A673 (cell line): ENCODE measurements at regions not wholly inside any gene's neighbourhood (a gene's known extent, or its start where the extent isn't known, plus 50 kb on each side); places are given as distances from the start of the nearest gene placed in this dataset.

Experiments
- BruUV-seq: library from RNA; stranded (reverse); fragments of 400-500 nt; replicated peaks from 2 replicates; lab custom pipeline; 2021; lab: Mats Ljungman, UMichigan
- CTCF ChIA-PET: fragments of 300-600 bp; sonication (Branson Sonifier 250); formaldehyde crosslinking; loops from one replicate; lab custom pipeline; 2022; ENCODE audit warnings: antibody characterized with exemption; lab: Charles Lee
- POLR2A ChIA-PET: fragments of 300-600 bp; sonication (Branson Sonifier 250); formaldehyde crosslinking; loops from one replicate; lab custom pipeline; 2022; ENCODE audit warnings: antibody characterized with exemption; ENCODE audit not compliant: low non-redundant PET; lab: Charles Lee
- DNase-seq: peaks from one replicate; pipeline ENCODE4 v3.0.0-alpha.2; 2015; ENCODE audit warnings: low spot score
- H3K27ac ChIP-seq: fragments of 200-600 bp; sonication (generic); 2 replicates; pipeline ENCODE4 v1.5.1; 2016; ENCODE audit warnings: mixed run types, low read depth, mild to moderate bottlenecking, mixed read lengths, antibody characterized with exemption, low read length; ENCODE audit not compliant: poor library complexity, severe bottlenecking
- H3K27me3 ChIP-seq: fragments of 200-600 bp; sonication (generic); replicated peaks from 2 replicates; pipeline ENCODE4 v1.6.1; 2017; ENCODE audit warnings: mixed run types, low read depth, mild to moderate bottlenecking, mixed read lengths, antibody characterized with exemption, low read length; ENCODE audit not compliant: insufficient read depth, poor library complexity
- H3K36me3 ChIP-seq: fragments of 200-600 bp; sonication (generic); 2 replicates; pipeline ENCODE4 v1.6.1; 2016; ENCODE audit warnings: mixed run types, mild to moderate bottlenecking, mixed read lengths, antibody characterized with exemption, low read length; ENCODE audit not compliant: insufficient read depth, poor library complexity, severe bottlenecking
- H3K4me1 ChIP-seq: fragments of 200-600 bp; sonication (generic); 2 replicates; pipeline ENCODE4 v1.6.1; 2017; ENCODE audit warnings: mixed run types, mild to moderate bottlenecking, mixed read lengths, antibody characterized with exemption, low read length; ENCODE audit not compliant: insufficient read depth, poor library complexity, severe bottlenecking
- H3K4me3 ChIP-seq: fragments of 200-600 bp; sonication (generic); 2 replicates; pipeline ENCODE4 v1.5.1; 2016; ENCODE audit warnings: low read depth, mixed run types, mild to moderate bottlenecking, mixed read lengths, low read length; ENCODE audit not compliant: poor library complexity, severe bottlenecking
- H3K9me3 ChIP-seq: fragments of 200-600 bp; sonication (generic); 2 replicates; pipeline ENCODE4 v1.6.1; 2016; ENCODE audit warnings: mixed run types, low read depth, mild to moderate bottlenecking, mixed read lengths, antibody characterized with exemption, low read length; ENCODE audit not compliant: poor library complexity, severe bottlenecking
- EZH2 ChIP-seq: fragments of 200-600 bp; sonication (generic); IDR thresholded peaks from 2 replicates; pipeline ENCODE4 v1.6.1; 2017; ENCODE audit warnings: borderline replicate concordance, low read depth, mild to moderate bottlenecking, mixed read lengths, antibody characterized with exemption, low read length; ENCODE audit not compliant: poor library complexity, severe bottlenecking
- intact Hi-C: fragments of 100-400 bp; cut with micrococcal nuclease; formaldehyde crosslinking; loops from one replicate; pipeline ENCODE4 v1.10.0; 2022; ENCODE audit not compliant: unreplicated experiment
- TF ChIP-seq, protein P1 (sequence below): fragments of 300-800, 200-600 bp; sonication (generic); conservative IDR thresholded peaks from 2 replicates; pipeline ENCODE4 v1.5.1; 2017; ENCODE audit warnings: low read depth, mild to moderate bottlenecking, antibody characterized with exemption, low read length, moderate library complexity, mixed read lengths

DNA sequence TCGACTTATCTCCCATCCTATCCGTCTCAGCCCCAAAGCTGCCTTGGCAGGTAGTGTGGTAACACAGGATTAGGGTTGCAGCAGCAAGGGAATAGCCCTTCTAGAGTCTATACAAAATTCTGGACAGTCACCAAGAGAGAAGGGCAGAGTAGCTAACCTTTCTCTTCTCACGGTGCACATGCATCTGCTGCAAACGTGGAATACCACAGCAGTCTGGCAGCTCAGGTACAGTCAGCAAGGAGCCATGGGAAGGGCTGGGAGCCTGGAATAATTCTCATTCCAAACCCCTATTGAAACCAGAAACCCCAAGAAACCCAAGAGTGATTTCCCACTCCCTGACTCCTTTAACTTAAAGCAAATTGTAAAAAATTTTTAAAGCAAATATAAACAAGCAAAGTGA, 92.3 kb upstream of the THRB start:
- H3K27me3 ChIP-seq: peaks cover 9% of the 10 kb centered on the region
- H3K4me3 ChIP-seq: no peak overlapping the region
- no TSS peak for BruUV-seq
- H3K9me3 ChIP-seq: no peaks in the 10 kb centered on the region
- H3K27ac ChIP-seq: no peak overlapping the region
- H3K36me3 ChIP-seq: no peaks in the 10 kb centered on the region
- intact Hi-C loops: no loop called here
- TF ChIP-seq EZH2: no peak
- TF ChIP-seq, protein P1, sequence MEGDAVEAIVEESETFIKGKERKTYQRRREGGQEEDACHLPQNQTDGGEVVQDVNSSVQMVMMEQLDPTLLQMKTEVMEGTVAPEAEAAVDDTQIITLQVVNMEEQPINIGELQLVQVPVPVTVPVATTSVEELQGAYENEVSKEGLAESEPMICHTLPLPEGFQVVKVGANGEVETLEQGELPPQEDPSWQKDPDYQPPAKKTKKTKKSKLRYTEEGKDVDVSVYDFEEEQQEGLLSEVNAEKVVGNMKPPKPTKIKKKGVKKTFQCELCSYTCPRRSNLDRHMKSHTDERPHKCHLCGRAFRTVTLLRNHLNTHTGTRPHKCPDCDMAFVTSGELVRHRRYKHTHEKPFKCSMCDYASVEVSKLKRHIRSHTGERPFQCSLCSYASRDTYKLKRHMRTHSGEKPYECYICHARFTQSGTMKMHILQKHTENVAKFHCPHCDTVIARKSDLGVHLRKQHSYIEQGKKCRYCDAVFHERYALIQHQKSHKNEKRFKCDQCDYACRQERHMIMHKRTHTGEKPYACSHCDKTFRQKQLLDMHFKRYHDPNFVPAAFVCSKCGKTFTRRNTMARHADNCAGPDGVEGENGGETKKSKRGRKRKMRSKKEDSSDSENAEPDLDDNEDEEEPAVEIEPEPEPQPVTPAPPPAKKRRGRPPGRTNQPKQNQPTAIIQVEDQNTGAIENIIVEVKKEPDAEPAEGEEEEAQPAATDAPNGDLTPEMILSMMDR: no peak
- no peak for DNase-seq
- H3K4me1 ChIP-seq: no peaks in the 10 kb centered on the region
- CTCF ChIA-PET: no interaction called here
- POLR2A ChIA-PET: no interaction called here

DNA sequence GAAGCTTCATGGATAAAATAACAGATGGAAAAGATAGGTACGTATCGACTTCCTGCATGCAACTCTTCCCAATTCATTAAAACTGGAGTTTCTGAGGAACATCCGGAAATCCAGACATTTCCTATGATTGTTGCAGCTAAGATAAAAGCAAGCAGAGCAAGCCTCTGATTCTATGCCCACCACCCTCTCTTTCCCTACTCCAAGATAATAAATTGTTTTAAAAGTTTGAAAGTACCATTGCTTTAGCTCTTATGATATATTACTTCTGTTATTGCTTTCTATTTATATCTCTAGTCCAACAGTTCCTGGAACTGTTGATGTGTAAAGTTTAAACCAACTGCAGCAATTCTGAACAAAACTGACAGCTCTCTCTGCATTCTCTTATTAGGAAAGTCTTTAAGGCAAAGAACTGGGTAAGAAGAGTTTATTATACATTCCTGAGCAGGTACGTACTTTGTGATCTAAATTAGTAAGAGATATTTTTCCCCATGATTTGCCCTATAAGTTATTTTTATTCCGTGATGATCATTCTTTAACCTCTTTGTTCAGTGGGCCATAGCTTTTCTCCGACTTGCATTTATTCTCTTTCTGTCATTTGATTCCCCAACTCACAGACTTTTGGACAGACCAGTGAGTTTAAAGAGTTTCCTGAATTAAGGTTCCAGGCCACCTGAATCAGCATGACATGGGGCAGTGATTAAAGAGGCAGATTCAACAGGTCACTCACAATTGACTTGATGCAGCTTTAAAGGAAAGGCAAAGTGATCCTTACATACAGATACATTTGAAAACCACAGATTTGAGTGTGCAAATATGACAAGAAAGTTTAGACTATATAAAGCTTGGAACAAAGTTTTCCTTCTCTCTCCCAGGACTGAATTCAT, 94.2 kb upstream of the THRB start:
- H3K4me3 ChIP-seq: no peak overlapping the region
- peaks cover 9% of the 10 kb centered on the region for H3K27me3 ChIP-seq
- no peaks in the 10 kb centered on the region for H3K4me1 ChIP-seq
- no peak for TF ChIP-seq EZH2
- TF ChIP-seq, protein P1: no peak
- BruUV-seq: no TSS peak
- H3K9me3 ChIP-seq: no peaks in the 10 kb centered on the region
- H3K27ac ChIP-seq: no peak overlapping the region
- ChIA-PET POLR2A (no interaction called here), CTCF (no interaction called here)
- no peak for DNase-seq
- H3K36me3 ChIP-seq: no peaks in the 10 kb centered on the region
- intact Hi-C loops: no loop called here

DNA sequence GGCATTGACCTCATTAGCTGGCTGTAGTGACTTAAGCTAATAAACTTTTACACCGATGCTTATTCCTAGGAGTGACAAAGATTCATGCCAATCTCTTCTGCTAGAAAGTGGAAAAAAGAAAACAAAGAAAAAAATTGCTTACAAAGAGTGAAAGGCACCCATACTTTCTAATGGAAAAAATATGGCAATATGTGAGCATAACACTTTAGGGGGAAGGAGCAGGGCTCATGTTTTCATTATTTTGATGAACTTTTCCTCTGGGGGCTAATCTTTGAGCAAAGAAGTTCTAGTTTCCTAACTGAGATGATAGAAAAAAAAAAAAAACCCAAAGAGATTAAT, 94.8 kb upstream of the THRB start:
- POLR2A ChIA-PET: no interaction called here
- intact Hi-C loops: no loop called here
- DNase-seq: no peak
- H3K27me3 ChIP-seq: peaks cover 9% of the 10 kb centered on the region
- BruUV-seq: no TSS peak
- H3K4me3 ChIP-seq: no peak overlapping the region
- no peaks in the 10 kb centered on the region for H3K36me3 ChIP-seq
- H3K4me1 ChIP-seq: no peaks in the 10 kb centered on the region
- no peaks in the 10 kb centered on the region for H3K9me3 ChIP-seq
- H3K27ac ChIP-seq: no peak overlapping the region
- TF ChIP-seq, protein P1: no peak
- no peak for TF ChIP-seq EZH2
- CTCF ChIA-PET: no interaction called here
